ENCODE measurements at regions not wholly inside any gene's neighbourhood (a gene's known extent, or its start where the extent isn't known, plus 50 kb on each side); places are given as distances from the start of the nearest gene placed in this dataset.
"Not testable (repeated sequence)": the region's sequence is repeated elsewhere in the genome, so short reads cannot be mapped to it uniquely, and the experiment has no call there.

DNA sequence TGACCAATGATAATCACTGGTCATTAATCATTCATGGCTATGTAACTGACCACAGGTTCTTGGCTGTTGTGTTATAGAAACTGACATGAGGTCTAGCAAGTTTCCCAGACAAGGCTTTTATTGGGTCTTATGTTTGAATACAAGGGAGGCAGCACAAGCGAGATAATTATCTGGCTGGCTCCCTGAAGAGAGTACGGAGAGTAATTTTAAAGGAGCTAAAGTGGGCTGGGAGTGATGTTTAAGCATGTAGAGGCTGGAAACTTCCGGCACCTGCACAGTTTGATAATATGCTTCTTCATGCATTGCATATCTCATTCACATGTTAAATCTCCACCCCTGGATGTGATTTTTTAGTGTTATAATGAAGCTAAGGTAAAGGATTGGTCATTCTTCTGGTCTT is 116.2 kb upstream of the KCNK1 start:
- no peak overlapping the region for H3K4me3 ChIP-seq (ENCODE audit: low read depth, low read length)
- no peak for DNase-seq (ENCODE audit: low read depth)
- TF ChIP-seq, protein P1, sequence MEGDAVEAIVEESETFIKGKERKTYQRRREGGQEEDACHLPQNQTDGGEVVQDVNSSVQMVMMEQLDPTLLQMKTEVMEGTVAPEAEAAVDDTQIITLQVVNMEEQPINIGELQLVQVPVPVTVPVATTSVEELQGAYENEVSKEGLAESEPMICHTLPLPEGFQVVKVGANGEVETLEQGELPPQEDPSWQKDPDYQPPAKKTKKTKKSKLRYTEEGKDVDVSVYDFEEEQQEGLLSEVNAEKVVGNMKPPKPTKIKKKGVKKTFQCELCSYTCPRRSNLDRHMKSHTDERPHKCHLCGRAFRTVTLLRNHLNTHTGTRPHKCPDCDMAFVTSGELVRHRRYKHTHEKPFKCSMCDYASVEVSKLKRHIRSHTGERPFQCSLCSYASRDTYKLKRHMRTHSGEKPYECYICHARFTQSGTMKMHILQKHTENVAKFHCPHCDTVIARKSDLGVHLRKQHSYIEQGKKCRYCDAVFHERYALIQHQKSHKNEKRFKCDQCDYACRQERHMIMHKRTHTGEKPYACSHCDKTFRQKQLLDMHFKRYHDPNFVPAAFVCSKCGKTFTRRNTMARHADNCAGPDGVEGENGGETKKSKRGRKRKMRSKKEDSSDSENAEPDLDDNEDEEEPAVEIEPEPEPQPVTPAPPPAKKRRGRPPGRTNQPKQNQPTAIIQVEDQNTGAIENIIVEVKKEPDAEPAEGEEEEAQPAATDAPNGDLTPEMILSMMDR (conservative IDR thresholded peaks at IDR 0.05; ENCODE audit: low read depth, low read length), result no peak

DNA sequence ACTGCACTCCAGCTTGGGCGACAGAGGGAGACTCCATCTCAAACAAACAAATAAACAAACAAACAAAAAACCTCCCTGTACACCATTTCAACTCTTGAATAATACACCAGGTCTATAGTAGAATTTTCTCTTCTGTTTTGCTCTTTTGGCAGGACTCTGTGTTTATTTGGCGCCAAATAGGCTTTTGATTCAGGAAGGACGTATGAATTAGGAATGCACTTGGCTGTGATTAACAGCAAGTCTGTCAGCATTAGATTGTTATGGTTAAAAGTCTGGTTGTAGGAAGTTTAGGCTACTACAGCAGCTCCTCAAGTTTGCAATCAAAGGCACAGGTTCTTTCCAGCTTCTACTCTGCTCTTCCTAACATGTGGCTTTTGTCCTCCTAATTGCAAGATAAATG is 113.8 kb upstream of the KCNK1 start:
- no peak overlapping the region for H3K4me3 ChIP-seq (ENCODE audit: low read depth, low read length)
- DNase-seq (ENCODE audit: low read depth), result no peak
- TF ChIP-seq, protein P1 (conservative IDR thresholded peaks at IDR 0.05; ENCODE audit: low read depth, low read length), result no peak

DNA sequence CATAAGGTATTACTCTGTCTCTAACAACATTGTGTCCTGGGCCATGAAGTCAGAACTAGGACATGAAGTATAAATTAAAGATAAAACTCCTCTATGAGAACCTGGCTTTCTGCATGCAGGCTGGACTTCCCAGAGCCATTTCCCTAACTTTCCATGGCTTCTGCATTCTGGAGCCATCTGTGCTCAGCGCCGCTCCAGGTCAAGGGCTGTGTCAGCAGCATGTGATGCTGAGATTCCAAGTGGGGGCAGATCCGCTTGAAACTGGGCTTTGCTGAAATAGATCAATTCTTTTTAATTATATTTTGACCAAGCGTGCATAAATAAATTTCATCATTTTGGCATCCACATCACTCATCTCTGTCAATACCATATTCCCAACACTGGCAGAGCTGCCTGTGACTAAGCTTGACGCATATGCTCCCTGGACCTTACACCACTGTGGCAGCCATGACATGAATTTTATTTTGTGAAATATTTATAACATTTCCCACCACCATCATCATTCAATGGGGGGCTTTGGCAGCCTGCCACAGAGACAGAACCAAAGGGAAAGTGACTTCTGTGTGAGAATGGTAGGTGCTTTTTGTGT is 110.4 kb upstream of the KCNK1 start:
- TF ChIP-seq, protein P1 (conservative IDR thresholded peaks at IDR 0.05; ENCODE audit: low read depth, low read length), result no peak
- no peak overlapping the region for H3K4me3 ChIP-seq (ENCODE audit: low read depth, low read length)
- no peak for DNase-seq (ENCODE audit: low read depth)

DNA sequence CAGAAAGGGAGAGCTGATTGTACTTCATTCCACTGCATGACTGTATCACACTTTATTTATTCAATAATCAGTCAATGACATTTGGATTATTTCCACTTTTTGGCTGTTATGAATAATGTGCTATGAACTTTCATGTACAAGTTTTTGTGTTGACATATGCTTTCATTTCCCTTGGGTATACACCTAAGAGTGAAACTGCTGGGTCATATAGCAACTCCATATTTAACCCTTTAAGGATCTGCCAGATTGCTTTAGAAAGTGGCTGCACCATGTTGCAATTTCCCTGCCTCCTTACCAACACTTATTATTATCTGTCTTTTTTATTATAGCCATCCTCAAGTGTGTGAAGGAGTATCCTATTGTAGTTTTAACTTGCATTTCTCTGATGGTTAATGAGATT is 108.8 kb upstream of the KCNK1 start:
- no peak overlapping the region for H3K4me3 ChIP-seq (ENCODE audit: low read depth, low read length)
- TF ChIP-seq, protein P1 (conservative IDR thresholded peaks at IDR 0.05; ENCODE audit: low read depth, low read length), result no peak
- DNase-seq (ENCODE audit: low read depth), result no peak

DNA sequence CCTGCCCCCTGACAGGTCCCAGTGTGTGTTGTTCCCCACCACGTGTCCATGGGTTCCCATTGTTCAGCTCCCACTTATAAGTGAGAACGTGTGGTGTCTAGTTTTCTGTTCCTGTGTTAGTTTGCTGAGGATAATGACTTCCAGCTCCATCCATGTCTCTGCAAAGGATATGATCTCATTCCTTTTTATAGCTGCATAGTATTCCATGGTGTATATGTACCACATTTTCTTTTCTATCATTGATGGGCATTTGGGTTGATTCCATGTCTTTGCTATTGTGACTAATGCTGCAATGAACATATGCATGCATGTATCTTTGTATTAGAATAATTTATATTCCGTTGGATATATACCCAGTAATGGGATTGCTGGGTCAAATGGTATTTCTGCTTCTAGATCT is 108.0 kb upstream of the KCNK1 start:
- DNase-seq (ENCODE audit: low read depth); H3K4me3 ChIP-seq (ENCODE audit: low read depth, low read length): not testable (repeated sequence)

DNA sequence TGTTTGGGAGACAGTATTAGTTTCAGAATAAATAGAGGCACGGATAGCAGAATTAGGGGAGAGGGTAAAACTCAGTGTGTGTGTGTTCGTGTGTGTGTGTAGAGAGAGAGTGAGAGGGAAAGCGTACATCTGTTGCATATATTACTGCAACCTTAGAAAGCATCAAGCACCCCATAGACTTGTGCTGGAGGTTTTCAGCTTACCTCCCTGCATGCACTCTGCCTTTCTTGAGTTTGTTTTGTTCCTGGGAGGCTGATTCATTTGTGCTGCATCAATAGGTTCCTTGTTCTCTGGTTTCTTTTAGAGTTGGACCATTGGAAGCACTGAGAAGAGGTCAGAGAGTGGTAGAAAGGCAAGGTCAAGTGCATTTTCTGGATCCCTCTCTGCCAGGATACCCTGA is 104.4 kb upstream of the KCNK1 start:
- no peak overlapping the region for H3K4me3 ChIP-seq (ENCODE audit: low read depth, low read length)
- TF ChIP-seq, protein P1 (conservative IDR thresholded peaks at IDR 0.05; ENCODE audit: low read depth, low read length), result no peak
- no peak for DNase-seq (ENCODE audit: low read depth)

DNA sequence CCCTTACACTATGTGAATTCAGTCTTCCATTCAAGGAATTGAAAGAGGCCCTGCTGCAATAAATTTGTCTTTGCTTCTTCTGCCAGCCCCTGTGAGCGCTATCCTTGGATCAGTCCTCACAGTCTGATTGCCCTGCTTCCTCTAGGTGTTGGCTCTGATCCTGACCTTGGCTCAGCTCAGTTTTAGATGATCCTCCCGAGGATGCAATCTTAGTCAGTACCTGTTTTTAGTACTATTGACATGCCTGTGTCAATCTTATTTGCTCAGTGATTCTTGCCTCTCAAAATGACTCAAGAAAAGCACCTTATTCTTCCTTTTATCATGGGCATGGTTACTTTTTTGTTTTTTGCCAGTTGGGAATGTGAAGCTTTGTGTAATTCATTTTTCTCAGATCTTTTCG is 101.4 kb upstream of the KCNK1 start:
- no peak for DNase-seq (ENCODE audit: low read depth)
- TF ChIP-seq, protein P1 (conservative IDR thresholded peaks at IDR 0.05; ENCODE audit: low read depth, low read length), result no peak
- H3K4me3 ChIP-seq (ENCODE audit: low read depth, low read length), result no peak overlapping the region

Measured in epithelial cell of proximal tubule (primary cell).